ENCODE measurements at regions not wholly inside any gene's neighbourhood (a gene's known extent, or its start where the extent isn't known, plus 50 kb on each side); places are given as distances from the start of the nearest gene placed in this dataset.

GRCh38 chr7:46174196-46174580, 253.1 kb upstream of the IGFBP3 start:
- no peak overlapping the region for H2AFZ ChIP-seq (ENCODE audit: low read length)
- no peaks in the 10 kb centered on the region for H4K20me1 ChIP-seq (ENCODE audit: insufficient read depth, low read length, poor library complexity, severe bottlenecking)
- no peaks in the 10 kb centered on the region for H3K36me3 ChIP-seq (ENCODE audit: insufficient read depth, low read length)
- TF ChIP-seq CTCF (conservative IDR thresholded peaks at IDR 0.05; ENCODE audit: low read length) = no peak
- TF ChIP-seq EZH2phosphoT487 (IDR thresholded peaks at IDR 0.05; ENCODE audit: borderline replicate concordance) = no peak
- no peaks in the 10 kb centered on the region for H3K9me2 ChIP-seq (replicated peaks; ENCODE audit: low read depth, low read length)
- H3K4me2 ChIP-seq (ENCODE audit: low read depth, low read length, poor library complexity, severe bottlenecking) = no peak overlapping the region
- H3K27me3 ChIP-seq (ENCODE audit: insufficient read depth, low read length, poor library complexity, severe bottlenecking) = no peaks in the 10 kb centered on the region
- H3K9me3 ChIP-seq (ENCODE audit: insufficient read depth, low read depth, low read length) = 0 out of 2 replicates have a peak, but pooled peaks cover 4% of the 10 kb centered on the region
- no peak overlapping the region for H3K9ac ChIP-seq (ENCODE audit: low read depth, low read length, poor library complexity, severe bottlenecking)
- no peaks in the 10 kb centered on the region for H3K79me2 ChIP-seq (ENCODE audit: insufficient read depth, low read length)
- no peaks in the 10 kb centered on the region for H3F3A ChIP-seq (ENCODE audit: low read depth)
- no peak overlapping the region for H3K4me3 ChIP-seq (ENCODE audit: low read length, poor library complexity, severe bottlenecking)
- H3K4me1 ChIP-seq (ENCODE audit: insufficient read depth, low read length, poor library complexity, severe bottlenecking) = no peaks in the 10 kb centered on the region

GRCh38 chr7:46173476-46174195, 252.6 kb upstream of the IGFBP3 start:
- Histone ChIP-seq H3K27me3 (ENCODE audit: insufficient read depth, low read length, poor library complexity, severe bottlenecking) (no peaks in the 10 kb centered on the region), H4K20me1 (ENCODE audit: insufficient read depth, low read length, poor library complexity, severe bottlenecking) (no peaks in the 10 kb centered on the region), H3K9ac (ENCODE audit: low read depth, low read length, poor library complexity, severe bottlenecking) (no peak overlapping the region), H2AFZ (ENCODE audit: low read length) (no peak overlapping the region), H3K4me3 (ENCODE audit: low read length, poor library complexity, severe bottlenecking) (no peak overlapping the region), H3K36me3 (ENCODE audit: insufficient read depth, low read length) (no peaks in the 10 kb centered on the region), H3K79me2 (ENCODE audit: insufficient read depth, low read length) (no peaks in the 10 kb centered on the region), H3K4me2 (ENCODE audit: low read depth, low read length, poor library complexity, severe bottlenecking) (no peak overlapping the region), H3K4me1 (ENCODE audit: insufficient read depth, low read length, poor library complexity, severe bottlenecking) (no peaks in the 10 kb centered on the region), H3F3A (ENCODE audit: low read depth) (no peaks in the 10 kb centered on the region), H3K9me3 (ENCODE audit: insufficient read depth, low read depth, low read length) (0 out of 2 replicates have a peak, but pooled peaks cover 4% of the 10 kb centered on the region), H3K9me2 (replicated peaks; ENCODE audit: low read depth, low read length) (no peaks in the 10 kb centered on the region)
- TF ChIP-seq CTCF (conservative IDR thresholded peaks at IDR 0.05; ENCODE audit: low read length) (no peak), EZH2phosphoT487 (IDR thresholded peaks at IDR 0.05; ENCODE audit: borderline replicate concordance) (no peak)

GRCh38 chr7:46170792-46171191, 249.7 kb upstream of the IGFBP3 start:
- no peaks in the 10 kb centered on the region for H3K4me1 ChIP-seq (ENCODE audit: insufficient read depth, low read length, poor library complexity, severe bottlenecking)
- no peak overlapping the region for H3K4me2 ChIP-seq (ENCODE audit: low read depth, low read length, poor library complexity, severe bottlenecking)
- 0 out of 2 replicates have a peak, but pooled peaks cover 4% of the 10 kb centered on the region for H3K9me3 ChIP-seq (ENCODE audit: insufficient read depth, low read depth, low read length)
- no peaks in the 10 kb centered on the region for H3K9me2 ChIP-seq (replicated peaks; ENCODE audit: low read depth, low read length)
- H3K9ac ChIP-seq (ENCODE audit: low read depth, low read length, poor library complexity, severe bottlenecking) = no peak overlapping the region
- no peak overlapping the region for H2AFZ ChIP-seq (ENCODE audit: low read length)
- no peak overlapping the region for H3K4me3 ChIP-seq (ENCODE audit: low read length, poor library complexity, severe bottlenecking)
- H4K20me1 ChIP-seq (ENCODE audit: insufficient read depth, low read length, poor library complexity, severe bottlenecking) = no peaks in the 10 kb centered on the region
- TF ChIP-seq CTCF (conservative IDR thresholded peaks at IDR 0.05; ENCODE audit: low read length) = no peak
- TF ChIP-seq EZH2phosphoT487 (IDR thresholded peaks at IDR 0.05; ENCODE audit: borderline replicate concordance) = no peak
- no peaks in the 10 kb centered on the region for H3K36me3 ChIP-seq (ENCODE audit: insufficient read depth, low read length)
- H3K27me3 ChIP-seq (ENCODE audit: insufficient read depth, low read length, poor library complexity, severe bottlenecking) = no peaks in the 10 kb centered on the region
- no peaks in the 10 kb centered on the region for H3K79me2 ChIP-seq (ENCODE audit: insufficient read depth, low read length)
- no peaks in the 10 kb centered on the region for H3F3A ChIP-seq (ENCODE audit: low read depth)
